Mesothelial cell of epicardium (in vitro differentiated cells): ENCODE measurements at regions not wholly inside any gene's neighbourhood (a gene's known extent, or its start where the extent isn't known, plus 50 kb on each side); places are given as distances from the start of the nearest gene placed in this dataset.

Source experiments
- DNase-seq, 2 experiments: peaks; one replicate each; pipeline ENCODE4 v3.0.0; 2021; ENCODE audit warnings: low spot score in 2 of 2; ENCODE audit not compliant: unreplicated experiment in 2 of 2
- H3K27ac Mint-ChIP-seq: 2 replicates; pipeline ENCODE4 v1.8.0; 2021; ENCODE audit warnings: mixed read lengths
- H3K27me3 Mint-ChIP-seq: 2 replicates; pipeline ENCODE4 v1.8.0; 2021; ENCODE audit warnings: low read depth, mixed read lengths
- H3K36me3 Mint-ChIP-seq: 2 replicates; pipeline ENCODE4 v1.8.0; 2021; ENCODE audit warnings: mixed read lengths
- H3K4me1 Mint-ChIP-seq: 2 replicates; pipeline ENCODE4 v1.8.0; 2021; ENCODE audit warnings: mixed read lengths
- H3K4me3 Mint-ChIP-seq: 2 replicates; pipeline ENCODE4 v1.8.0; 2021; ENCODE audit warnings: mild to moderate bottlenecking, moderate library complexity, mixed read lengths
- H3K9me3 Mint-ChIP-seq: 2 replicates; pipeline ENCODE4 v1.8.0; 2021; ENCODE audit warnings: mixed read lengths
- TF ChIP-seq, protein P1 (sequence below): fragments of 200-600 bp; sonication (generic); IDR thresholded peaks from one replicate; pipeline ENCODE4 v1.5.0; 2021; ENCODE audit warnings: antibody characterized with exemption; ENCODE audit not compliant: unreplicated experiment

DNA sequence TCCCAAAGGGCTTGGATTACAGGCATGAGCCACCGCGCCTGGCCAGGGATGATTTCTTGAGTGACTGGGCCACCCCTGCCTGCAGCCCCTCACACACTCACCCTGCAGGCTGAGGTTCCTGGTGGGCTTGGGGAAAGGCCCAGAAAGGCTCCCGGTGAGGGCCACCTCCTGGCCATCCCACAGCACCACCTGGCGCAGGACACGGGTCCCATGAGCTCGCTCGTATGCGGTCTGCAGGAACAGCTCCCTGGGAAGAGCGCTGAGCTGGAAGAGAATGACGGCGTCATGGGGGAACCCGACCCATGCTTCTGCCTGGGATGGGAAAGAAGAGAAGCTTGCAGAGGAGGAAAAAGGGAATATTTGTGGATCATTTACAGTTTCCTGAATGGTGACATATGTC lies 59.3 kb downstream of the RMI2 start:
- TF ChIP-seq, protein P1, sequence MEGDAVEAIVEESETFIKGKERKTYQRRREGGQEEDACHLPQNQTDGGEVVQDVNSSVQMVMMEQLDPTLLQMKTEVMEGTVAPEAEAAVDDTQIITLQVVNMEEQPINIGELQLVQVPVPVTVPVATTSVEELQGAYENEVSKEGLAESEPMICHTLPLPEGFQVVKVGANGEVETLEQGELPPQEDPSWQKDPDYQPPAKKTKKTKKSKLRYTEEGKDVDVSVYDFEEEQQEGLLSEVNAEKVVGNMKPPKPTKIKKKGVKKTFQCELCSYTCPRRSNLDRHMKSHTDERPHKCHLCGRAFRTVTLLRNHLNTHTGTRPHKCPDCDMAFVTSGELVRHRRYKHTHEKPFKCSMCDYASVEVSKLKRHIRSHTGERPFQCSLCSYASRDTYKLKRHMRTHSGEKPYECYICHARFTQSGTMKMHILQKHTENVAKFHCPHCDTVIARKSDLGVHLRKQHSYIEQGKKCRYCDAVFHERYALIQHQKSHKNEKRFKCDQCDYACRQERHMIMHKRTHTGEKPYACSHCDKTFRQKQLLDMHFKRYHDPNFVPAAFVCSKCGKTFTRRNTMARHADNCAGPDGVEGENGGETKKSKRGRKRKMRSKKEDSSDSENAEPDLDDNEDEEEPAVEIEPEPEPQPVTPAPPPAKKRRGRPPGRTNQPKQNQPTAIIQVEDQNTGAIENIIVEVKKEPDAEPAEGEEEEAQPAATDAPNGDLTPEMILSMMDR: no peak
- no peak overlapping the region for H3K4me3 Mint-ChIP-seq
- no peaks in the 10 kb centered on the region for H3K27me3 Mint-ChIP-seq
- peaks cover 3% of the 10 kb centered on the region for H3K9me3 Mint-ChIP-seq
- peaks cover 10% of the 10 kb centered on the region for H3K4me1 Mint-ChIP-seq
- DNase-seq: no peak
- no peak overlapping the region for H3K27ac Mint-ChIP-seq
- no peaks in the 10 kb centered on the region for H3K36me3 Mint-ChIP-seq

DNA sequence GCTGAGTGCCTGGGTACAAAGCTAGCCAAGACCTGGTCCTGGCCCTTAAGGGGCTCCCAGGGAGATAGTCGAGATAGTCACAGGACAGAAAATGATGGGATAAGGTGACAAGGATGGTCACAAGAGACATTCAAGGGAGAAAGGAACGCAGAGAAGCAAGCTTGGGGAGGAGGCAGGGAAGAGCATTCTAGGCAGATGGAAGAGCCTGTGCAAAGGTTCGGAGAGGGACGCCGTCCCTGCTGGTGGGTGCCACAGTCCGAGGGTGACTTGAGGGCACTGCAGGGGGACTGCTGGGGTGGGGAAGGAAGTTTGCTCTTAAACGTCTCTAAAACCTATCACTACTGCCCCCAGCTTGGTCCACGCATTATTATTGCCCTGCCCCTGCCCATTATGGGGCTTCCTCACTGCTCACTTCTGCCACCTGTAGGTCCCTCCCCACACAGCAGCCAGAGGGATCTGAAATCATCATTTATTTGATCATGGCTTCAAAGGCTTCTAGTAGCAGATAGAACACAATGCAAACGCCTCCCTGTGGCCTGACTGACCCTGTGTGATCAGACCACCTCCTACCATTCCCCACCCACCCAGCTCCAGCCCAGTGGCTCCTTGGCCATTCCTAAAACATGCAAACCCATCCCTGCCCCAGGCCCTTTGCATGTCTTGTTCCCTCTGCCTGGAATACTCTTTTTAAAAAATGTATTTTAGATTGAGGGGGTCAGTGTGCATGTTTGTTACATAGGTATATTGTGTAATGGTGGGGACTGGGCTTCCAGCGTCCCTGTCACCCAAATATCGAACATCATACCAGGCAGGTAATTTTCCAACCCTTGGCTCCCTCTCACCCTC lies 60.3 kb downstream of the RMI2 start:
- Mint-ChIP-seq H3K4me3 (no peak overlapping the region), H3K27me3 (no peaks in the 10 kb centered on the region), H3K9me3 (peaks cover 3% of the 10 kb centered on the region), H3K36me3 (no peaks in the 10 kb centered on the region), H3K27ac (no peak overlapping the region), H3K4me1 (peaks cover 11% of the 10 kb centered on the region)
- DNase-seq: no peak
- TF ChIP-seq, protein P1: no peak

DNA sequence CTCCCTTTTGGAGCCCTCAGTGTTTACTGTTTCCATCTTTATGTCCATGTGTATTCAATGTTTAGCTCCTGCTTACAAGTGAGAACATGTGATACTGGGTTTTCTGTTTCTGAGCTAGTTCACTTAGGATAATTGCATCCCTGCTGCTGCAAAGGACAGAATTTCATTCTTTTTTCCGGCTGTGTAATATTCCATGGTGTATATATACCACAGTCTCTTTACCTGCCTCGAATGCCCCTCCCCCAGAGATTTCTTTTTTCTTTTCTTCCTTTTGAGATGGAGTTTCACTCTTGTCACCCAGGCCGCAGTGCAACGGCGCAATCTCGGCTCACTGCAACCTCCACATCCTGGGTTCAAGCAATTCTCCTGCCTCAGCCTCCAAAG lies 60.9 kb downstream of the RMI2 start:
- DNase-seq: no peak
- Mint-ChIP-seq H3K9me3 (peaks cover 3% of the 10 kb centered on the region), H3K27me3 (no peaks in the 10 kb centered on the region), H3K4me1 (peaks cover 11% of the 10 kb centered on the region), H3K27ac (no peak overlapping the region), H3K36me3 (no peaks in the 10 kb centered on the region), H3K4me3 (no peak overlapping the region)
- TF ChIP-seq, protein P1: no peak

DNA sequence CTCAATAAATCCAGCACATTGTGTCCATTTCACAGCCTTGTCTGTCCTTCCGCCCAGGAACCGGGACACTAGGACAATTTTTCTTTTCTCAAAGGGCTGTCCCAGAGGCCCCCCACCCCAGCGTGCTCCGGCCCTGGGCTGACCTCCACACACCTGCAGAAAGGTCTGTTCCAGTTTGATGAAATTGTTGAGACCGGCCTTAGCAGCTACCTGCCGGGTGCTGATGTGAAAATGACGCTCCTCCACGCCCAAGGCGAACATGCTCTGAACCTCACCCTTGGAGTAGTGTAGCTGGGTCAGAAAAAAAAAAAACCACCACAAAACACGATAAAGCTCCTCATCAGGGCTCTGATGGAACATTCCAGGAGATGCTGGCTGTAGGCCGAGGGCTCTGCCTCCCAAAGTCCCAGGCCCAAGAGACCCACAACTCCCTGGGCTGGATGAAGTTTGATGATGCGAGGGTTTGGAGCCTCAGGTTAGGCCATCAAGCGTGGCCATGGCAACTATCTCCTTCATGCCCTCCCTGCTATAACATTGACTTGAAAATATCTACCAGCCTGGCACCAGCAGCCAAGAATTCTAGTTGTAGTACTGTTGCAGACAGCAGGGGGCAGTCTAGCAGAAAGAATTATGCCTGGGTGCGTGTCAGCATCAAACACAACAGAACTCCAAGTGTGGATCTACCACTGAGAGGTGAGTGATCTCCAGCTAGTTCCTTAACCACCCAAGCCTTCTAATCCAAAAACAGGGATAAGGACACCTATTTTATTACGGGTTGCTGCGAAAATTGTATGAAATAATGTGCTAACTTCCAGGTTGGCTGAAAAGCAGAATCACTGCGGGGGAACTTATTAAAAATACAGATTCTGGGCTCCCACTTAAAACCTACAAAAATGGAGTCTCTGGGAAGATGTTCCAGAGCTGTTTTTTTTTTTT lies 62.1 kb downstream of the RMI2 start:
- Mint-ChIP-seq H3K4me3 (no peak overlapping the region), H3K27ac (peak overlapping the region; percentile 64), H3K36me3 (no peaks in the 10 kb centered on the region), H3K4me1 (peaks cover 11% of the 10 kb centered on the region), H3K27me3 (no peaks in the 10 kb centered on the region), H3K9me3 (peaks cover 3% of the 10 kb centered on the region)
- DNase-seq: peak in 1 of 2 experiments; percentile 61
- TF ChIP-seq, protein P1: peak; percentile 74

DNA sequence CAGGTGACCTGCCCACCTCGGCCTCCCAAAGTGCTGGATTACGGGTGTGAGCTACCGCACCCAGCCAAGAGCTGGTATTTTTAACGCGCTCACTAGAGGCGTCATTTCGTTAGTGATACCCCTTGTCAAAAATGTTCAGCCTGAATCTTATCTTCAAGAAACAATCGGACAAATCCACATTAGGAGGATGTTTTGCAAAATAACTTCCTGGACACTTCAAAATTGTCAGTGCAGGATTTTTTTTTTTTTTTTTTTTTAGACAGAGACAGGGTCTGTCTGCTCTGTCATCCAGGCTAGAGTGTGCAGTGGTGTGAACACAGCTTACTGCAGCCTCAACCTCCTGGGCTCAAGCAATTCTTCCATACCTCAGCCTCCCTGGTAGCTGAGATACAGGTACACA lies 63.0 kb downstream of the RMI2 start:
- H3K9me3 Mint-ChIP-seq: peaks cover 3% of the 10 kb centered on the region
- TF ChIP-seq, protein P1: no peak
- H3K4me1 Mint-ChIP-seq: peaks cover 11% of the 10 kb centered on the region
- no peak for DNase-seq
- H3K27me3 Mint-ChIP-seq: no peaks in the 10 kb centered on the region
- peak overlapping the region; percentile 49 for H3K27ac Mint-ChIP-seq
- no peaks in the 10 kb centered on the region for H3K36me3 Mint-ChIP-seq
- no peak overlapping the region for H3K4me3 Mint-ChIP-seq
